SH-SY5Y (cell line): ENCODE measurements at regions not wholly inside any gene's neighbourhood (a gene's known extent, or its start where the extent isn't known, plus 50 kb on each side); places are given as distances from the start of the nearest gene placed in this dataset.

Experiments
- GATA2 ChIP-seq: IDR thresholded peaks from 2 replicates; pipeline ENCODE4 v1.6.1; 2011; ENCODE audit warnings: mild to moderate bottlenecking, low read depth, low read length
- GATA3 ChIP-seq: IDR thresholded peaks from 2 replicates; pipeline ENCODE4 v1.6.1; 2011; ENCODE audit warnings: low read depth, mild to moderate bottlenecking, low read length, moderate library complexity

DNA sequence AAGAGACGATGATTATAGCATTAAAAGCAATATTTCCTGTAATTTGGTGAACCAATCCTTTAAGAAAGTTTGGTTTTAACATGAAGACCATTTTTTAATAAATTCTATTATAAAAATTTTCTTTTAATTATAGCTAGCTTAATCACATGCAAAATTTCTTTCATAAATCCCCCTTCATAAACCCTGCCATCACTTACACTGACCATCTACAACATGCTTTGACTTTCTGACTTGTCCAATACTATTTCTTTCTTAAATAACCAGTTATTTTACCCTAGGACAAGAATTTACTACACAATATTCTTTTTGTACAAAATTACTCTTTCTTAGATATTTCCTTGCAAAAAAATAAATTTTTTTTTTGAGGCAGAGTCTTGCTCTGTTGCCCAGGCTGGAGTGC, 1334.8 kb downstream of the CDH11 start:
- TF ChIP-seq GATA3 = no peak
- no peak for TF ChIP-seq GATA2
